WTC11 (cell line): ENCODE measurements at regions not wholly inside any gene's neighbourhood (a gene's known extent, or its start where the extent isn't known, plus 50 kb on each side); places are given as distances from the start of the nearest gene placed in this dataset.

Experiments used
- ATAC-seq: fragments of 200-7000 bp; cut with Tn5 transposase; 2 replicates; pipeline ENCODE4 v1.10.0; 2021; ENCODE audit warnings: mild to moderate bottlenecking, moderate library complexity
- CTCF ChIA-PET: fragments of 300-600 bp; sonication (Branson Sonifier 250); formaldehyde crosslinking; loops from one replicate; lab custom pipeline; 2021; ENCODE audit warnings: antibody characterized with exemption; lab: Charles Lee
- POLR2A ChIA-PET: fragments of 350-600 bp; sonication (Branson Sonifier 250); formaldehyde crosslinking; loops from one replicate; lab custom pipeline; 2021; ENCODE audit warnings: antibody characterized with exemption; lab: Charles Lee
- DNase-seq: peaks from one replicate; pipeline ENCODE4 v3.0.0; 2021; ENCODE audit warnings: low spot score
- H3K27ac Mint-ChIP-seq: 2 replicates; pipeline ENCODE4 v1.8.0; 2021; ENCODE audit warnings: mixed read lengths
- H3K27me3 Mint-ChIP-seq: 2 replicates; pipeline ENCODE4 v1.8.0; 2021; ENCODE audit warnings: low read depth, mild to moderate bottlenecking, moderate library complexity, mixed read lengths
- H3K36me3 Mint-ChIP-seq: 2 replicates; pipeline ENCODE4 v1.8.0; 2021; ENCODE audit warnings: mixed read lengths
- H3K4me1 Mint-ChIP-seq: 2 replicates; pipeline ENCODE4 v1.8.0; 2022; ENCODE audit warnings: mixed read lengths
- H3K4me3 Mint-ChIP-seq: 2 replicates; pipeline ENCODE4 v1.8.0; 2021; ENCODE audit warnings: mild to moderate bottlenecking, moderate library complexity, mixed read lengths
- H3K9me3 Mint-ChIP-seq: 2 replicates; pipeline ENCODE4 v1.8.0; 2021; ENCODE audit warnings: mixed read lengths
- CREB1 ChIP-seq: sonication (generic); formaldehyde crosslinking; IDR thresholded peaks from 2 replicates; pipeline ENCODE4 v1.8.0; 2023; ENCODE audit warnings: mild to moderate bottlenecking, missing genetic modification reagents
- ELF4 ChIP-seq: sonication (generic); formaldehyde crosslinking; IDR thresholded peaks from 2 replicates; pipeline ENCODE4 v1.8.1; 2022; ENCODE audit warnings: low read depth, mild to moderate bottlenecking, moderate library complexity, missing genetic modification reagents
- HMGA2 ChIP-seq: fragments of 250-450 bp; sonication (Bioruptor Pico); IDR thresholded peaks from 2 replicates; pipeline ENCODE4 v1.4.0; 2021; ENCODE audit warnings: mild to moderate bottlenecking, moderate library complexity
- MXD4 ChIP-seq: fragments of 250-450 bp; sonication (Bioruptor Pico); IDR thresholded peaks from 2 replicates; pipeline ENCODE4 v1.8.0; 2021; ENCODE audit warnings: mild to moderate bottlenecking, moderate library complexity, borderline replicate concordance
- RORB ChIP-seq: fragments of 250-450 bp; sonication (Bioruptor Pico); IDR thresholded peaks from 2 replicates; pipeline ENCODE4 v1.9.0; 2021; ENCODE audit warnings: mild to moderate bottlenecking
- SMAD3 ChIP-seq: sonication (generic); formaldehyde crosslinking; IDR thresholded peaks from 2 replicates; pipeline ENCODE4 v1.8.0; 2022; ENCODE audit warnings: missing genetic modification reagents, mild to moderate bottlenecking, borderline replicate concordance
- SP1 ChIP-seq: sonication (generic); formaldehyde crosslinking; conservative IDR thresholded peaks from 2 replicates; pipeline ENCODE4 v1.8.1; 2022; ENCODE audit warnings: missing genetic modification reagents
- TCF7 ChIP-seq: sonication (generic); formaldehyde crosslinking; IDR thresholded peaks from 2 replicates; pipeline ENCODE4 v1.8.0; 2022; ENCODE audit warnings: mild to moderate bottlenecking, low read depth, missing genetic modification reagents, moderate library complexity
- TEAD1 ChIP-seq: sonication (generic); formaldehyde crosslinking; IDR thresholded peaks from 2 replicates; pipeline ENCODE4 v1.8.0; 2022; ENCODE audit warnings: mild to moderate bottlenecking, missing genetic modification reagents
- ZBTB21 ChIP-seq: sonication (generic); formaldehyde crosslinking; IDR thresholded peaks from 2 replicates; pipeline ENCODE4 v1.8.1; 2023; ENCODE audit warnings: mild to moderate bottlenecking, missing genetic modification reagents, borderline replicate concordance
- ZNF121 ChIP-seq: sonication (generic); formaldehyde crosslinking; IDR thresholded peaks from 2 replicates; pipeline ENCODE4 v1.8.0; 2023; ENCODE audit warnings: missing genetic modification reagents
- ZNF232 ChIP-seq: sonication (generic); formaldehyde crosslinking; IDR thresholded peaks from 2 replicates; pipeline ENCODE4 v1.8.0; 2022; ENCODE audit warnings: mild to moderate bottlenecking, missing genetic modification reagents
- TF ChIP-seq, protein P1 (sequence below): sonication (generic); formaldehyde crosslinking; IDR thresholded peaks from 2 replicates; pipeline ENCODE4 v1.8.0; 2022; ENCODE audit warnings: mild to moderate bottlenecking, missing genetic modification reagents
- TF ChIP-seq, protein P2 (sequence below): sonication (generic); formaldehyde crosslinking; IDR thresholded peaks from 2 replicates; pipeline ENCODE4 v1.8.0; 2022; ENCODE audit warnings: mild to moderate bottlenecking, missing genetic modification reagents
- TF ChIP-seq, protein P3 (sequence below): sonication (generic); formaldehyde crosslinking; IDR thresholded peaks from 2 replicates; pipeline ENCODE4 v1.8.1; 2023; ENCODE audit warnings: mild to moderate bottlenecking, missing genetic modification reagents, moderate library complexity
- TF ChIP-seq, protein P4 (sequence below): sonication (generic); formaldehyde crosslinking; IDR thresholded peaks from 2 replicates; pipeline ENCODE4 v1.8.1; 2023; ENCODE audit warnings: mild to moderate bottlenecking, moderate library complexity, missing genetic modification reagents
- TF ChIP-seq, protein P5 (sequence below): fragments of 250-450 bp; sonication (Bioruptor Pico); conservative IDR thresholded peaks from 2 replicates; pipeline ENCODE4 v1.9.0; 2021; ENCODE audit warnings: mild to moderate bottlenecking
- TF ChIP-seq, protein P6 (sequence below): sonication (generic); formaldehyde crosslinking; IDR thresholded peaks from 2 replicates; pipeline ENCODE4 v1.8.0; 2023; ENCODE audit warnings: missing genetic modification reagents
- TF ChIP-seq, protein P7 (sequence below): sonication (generic); formaldehyde crosslinking; conservative IDR thresholded peaks from 2 replicates; pipeline ENCODE4 v1.8.1; 2023; ENCODE audit warnings: mild to moderate bottlenecking, low read depth, missing genetic modification reagents, moderate library complexity
- TF ChIP-seq, protein P8 (sequence below): sonication (generic); formaldehyde crosslinking; IDR thresholded peaks from 2 replicates; pipeline ENCODE4 v1.8.0; 2023; ENCODE audit warnings: mild to moderate bottlenecking, missing genetic modification reagents

DNA sequence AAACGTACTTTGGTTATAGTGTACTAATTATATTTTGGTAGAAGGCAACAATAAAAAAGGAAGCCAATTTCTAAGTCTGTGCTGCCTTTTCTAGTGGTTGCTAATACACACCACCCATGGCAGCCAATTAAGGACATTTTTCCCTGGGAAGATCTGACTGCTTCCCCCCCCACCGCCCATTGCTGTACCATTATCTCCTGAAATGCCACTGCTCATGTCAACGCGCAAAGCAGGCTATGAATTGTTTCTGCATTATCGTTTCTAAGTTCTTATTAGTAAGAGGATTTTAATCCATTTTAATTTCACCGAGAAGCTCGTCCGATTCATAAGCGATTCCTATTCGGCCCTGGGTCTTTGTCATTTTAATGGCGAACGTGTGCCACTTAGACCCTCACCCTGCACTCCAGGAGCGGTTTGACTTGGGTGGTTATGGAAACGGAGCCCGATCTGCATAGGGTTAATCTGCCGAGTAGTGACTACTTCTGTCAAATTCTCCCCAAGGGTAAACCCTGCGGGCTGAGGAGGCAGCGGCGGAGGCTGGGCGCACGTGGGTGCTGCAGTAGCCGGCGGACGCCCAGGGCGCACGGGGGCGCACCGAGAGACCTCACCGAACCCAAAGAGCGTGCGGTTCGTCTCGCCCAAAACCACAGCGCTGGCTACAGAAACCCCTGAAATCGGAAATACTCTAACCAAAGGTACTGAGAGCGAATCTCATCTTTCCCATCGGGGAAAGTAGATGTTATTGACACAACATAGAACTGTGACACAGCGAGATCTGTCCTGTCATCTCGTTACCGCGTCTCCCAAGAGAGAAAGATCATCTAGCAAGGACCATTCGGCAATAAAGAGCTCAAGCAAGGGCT is 55.8 kb upstream of the SHC3 start:
- Mint-ChIP-seq H3K4me1 (peaks cover 16% of the 10 kb centered on the region), H3K9me3 (peaks cover 14% of the 10 kb centered on the region), H3K36me3 (peaks cover 3% of the 10 kb centered on the region; the same call in 1 of the 2 replicates), H3K27ac (no peak overlapping the region), H3K4me3 (peak overlapping the region; percentile 74), H3K27me3 (peaks cover 24% of the 10 kb centered on the region)
- no peak for TF ChIP-seq RORB (CRISPR knock-in tag)
- TF ChIP-seq, protein P1, sequence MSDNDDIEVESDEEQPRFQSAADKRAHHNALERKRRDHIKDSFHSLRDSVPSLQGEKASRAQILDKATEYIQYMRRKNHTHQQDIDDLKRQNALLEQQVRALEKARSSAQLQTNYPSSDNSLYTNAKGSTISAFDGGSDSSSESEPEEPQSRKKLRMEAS, result peak; percentile 75; the same call in 1 of the 2 replicates
- TF ChIP-seq CREB1 (CRISPR knock-in tag), result no peak
- TF ChIP-seq, protein P2, sequence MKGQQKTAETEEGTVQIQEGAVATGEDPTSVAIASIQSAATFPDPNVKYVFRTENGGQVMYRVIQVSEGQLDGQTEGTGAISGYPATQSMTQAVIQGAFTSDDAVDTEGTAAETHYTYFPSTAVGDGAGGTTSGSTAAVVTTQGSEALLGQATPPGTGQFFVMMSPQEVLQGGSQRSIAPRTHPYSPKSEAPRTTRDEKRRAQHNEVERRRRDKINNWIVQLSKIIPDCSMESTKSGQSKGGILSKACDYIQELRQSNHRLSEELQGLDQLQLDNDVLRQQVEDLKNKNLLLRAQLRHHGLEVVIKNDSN, result peak; percentile 54; the same call in 1 of the 2 replicates
- TF ChIP-seq, protein P3, sequence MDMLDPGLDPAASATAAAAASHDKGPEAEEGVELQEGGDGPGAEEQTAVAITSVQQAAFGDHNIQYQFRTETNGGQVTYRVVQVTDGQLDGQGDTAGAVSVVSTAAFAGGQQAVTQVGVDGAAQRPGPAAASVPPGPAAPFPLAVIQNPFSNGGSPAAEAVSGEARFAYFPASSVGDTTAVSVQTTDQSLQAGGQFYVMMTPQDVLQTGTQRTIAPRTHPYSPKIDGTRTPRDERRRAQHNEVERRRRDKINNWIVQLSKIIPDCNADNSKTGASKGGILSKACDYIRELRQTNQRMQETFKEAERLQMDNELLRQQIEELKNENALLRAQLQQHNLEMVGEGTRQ (CRISPR knock-in tag), result peak; percentile 57; the same call in 1 of the 2 replicates
- TF ChIP-seq, protein P4, sequence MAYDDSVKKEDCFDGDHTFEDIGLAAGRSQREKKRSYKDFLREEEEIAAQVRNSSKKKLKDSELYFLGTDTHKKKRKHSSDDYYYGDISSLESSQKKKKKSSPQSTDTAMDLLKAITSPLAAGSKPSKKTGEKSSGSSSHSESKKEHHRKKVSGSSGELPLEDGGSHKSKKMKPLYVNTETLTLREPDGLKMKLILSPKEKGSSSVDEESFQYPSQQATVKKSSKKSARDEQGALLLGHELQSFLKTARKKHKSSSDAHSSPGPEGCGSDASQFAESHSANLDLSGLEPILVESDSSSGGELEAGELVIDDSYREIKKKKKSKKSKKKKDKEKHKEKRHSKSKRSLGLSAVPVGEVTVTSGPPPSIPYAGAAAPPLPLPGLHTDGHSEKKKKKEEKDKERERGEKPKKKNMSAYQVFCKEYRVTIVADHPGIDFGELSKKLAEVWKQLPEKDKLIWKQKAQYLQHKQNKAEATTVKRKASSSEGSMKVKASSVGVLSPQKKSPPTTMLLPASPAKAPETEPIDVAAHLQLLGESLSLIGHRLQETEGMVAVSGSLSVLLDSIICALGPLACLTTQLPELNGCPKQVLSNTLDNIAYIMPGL (CRISPR knock-in tag), result 0 out of 2 replicates have a peak, but pooled peaks have one; percentile 31
- no peak for TF ChIP-seq ZNF232 (CRISPR knock-in tag)
- TF ChIP-seq, protein P5, sequence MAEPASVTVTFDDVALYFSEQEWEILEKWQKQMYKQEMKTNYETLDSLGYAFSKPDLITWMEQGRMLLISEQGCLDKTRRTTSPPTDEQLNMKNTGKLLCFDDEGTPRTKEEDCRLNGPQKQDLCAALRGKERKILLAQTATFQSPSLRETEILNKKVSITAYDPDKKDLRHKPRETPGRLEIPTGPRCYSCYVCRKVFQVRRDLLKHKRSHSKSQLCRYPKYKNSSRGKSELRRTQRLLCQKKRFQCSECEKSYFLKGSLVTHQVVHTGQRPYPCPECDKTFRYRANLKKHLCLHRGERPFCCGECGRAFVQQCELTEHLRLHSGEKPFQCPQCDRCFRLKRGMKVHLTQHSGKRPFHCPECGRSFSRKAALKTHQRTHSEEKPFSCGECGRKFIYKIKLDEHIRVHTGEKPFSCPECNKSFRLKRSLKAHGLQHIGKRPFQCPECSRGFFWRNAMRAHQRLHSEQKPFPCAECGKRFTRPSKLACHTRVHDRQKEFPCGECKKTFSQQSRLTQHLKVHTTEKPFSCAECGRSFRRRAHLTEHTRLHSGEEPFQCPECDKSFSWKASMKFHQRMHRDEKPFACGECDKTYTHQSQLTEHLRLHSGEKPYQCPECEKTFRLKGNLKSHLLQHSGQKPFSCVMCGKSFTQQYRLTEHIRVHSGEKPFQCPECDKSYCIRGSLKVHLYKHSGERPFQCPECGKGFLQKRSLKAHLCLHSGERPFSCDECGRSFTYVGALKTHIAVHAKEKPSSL (CRISPR knock-in tag), result no peak
- no peak for TF ChIP-seq HMGA2
- peak; percentile 40; the same call in 1 of the 2 replicates for TF ChIP-seq ZBTB21 (CRISPR knock-in tag)
- ChIA-PET POLR2A (no interaction called here), CTCF (interaction anchor here (0.6 to 1.3 kb wide), 8 partner anchors 8 to 310 kb away, joined by 3 to 13 read pairs (median 3); no protein-coding TSS in a partner anchor)
- peak; percentile 92 for ATAC-seq
- DNase-seq, result peak; percentile 58

DNA sequence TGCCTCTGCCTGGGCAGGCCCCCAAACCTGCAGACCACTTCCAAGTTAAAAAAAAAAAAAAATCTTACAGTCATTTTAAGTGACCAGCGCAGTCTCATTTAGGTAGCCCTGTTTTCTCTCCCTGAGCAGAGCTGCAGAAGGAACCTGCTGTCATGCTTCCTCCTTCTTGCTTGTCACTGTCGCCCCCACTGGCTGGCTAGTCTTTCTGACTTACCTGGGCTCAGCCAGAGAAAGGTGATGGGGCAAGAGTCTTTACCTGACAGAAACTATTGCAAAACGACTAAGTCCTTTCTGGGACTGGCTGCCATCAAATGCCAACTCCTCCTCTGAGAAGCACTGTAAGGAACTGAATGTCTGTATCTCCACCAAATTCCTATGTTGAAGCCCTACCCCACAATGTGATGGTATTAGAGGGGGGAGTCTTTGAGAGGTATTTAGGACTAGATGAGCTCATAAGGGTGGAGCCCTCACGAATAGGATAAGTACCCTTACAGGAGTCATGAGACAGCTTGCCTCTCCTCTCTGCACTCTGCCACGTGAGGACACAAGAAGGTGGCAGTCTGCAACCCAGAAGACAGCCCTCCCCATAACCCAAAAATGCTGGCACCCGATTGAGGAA is 58.4 kb upstream of the SHC3 start:
- H3K4me3 Mint-ChIP-seq, result no peak overlapping the region
- H3K27ac Mint-ChIP-seq, result no peak overlapping the region
- no peaks in the 10 kb centered on the region for H3K36me3 Mint-ChIP-seq
- TF ChIP-seq TCF7 (CRISPR knock-in tag) (no peak), ZNF121 (CRISPR knock-in tag) (no peak), ELF4 (CRISPR knock-in tag) (no peak), SP1 (CRISPR knock-in tag) (no peak), SMAD3 (CRISPR knock-in tag) (no peak), TEAD1 (CRISPR knock-in tag) (no peak), MXD4 (CRISPR knock-in tag) (no peak)
- TF ChIP-seq, protein P6, sequence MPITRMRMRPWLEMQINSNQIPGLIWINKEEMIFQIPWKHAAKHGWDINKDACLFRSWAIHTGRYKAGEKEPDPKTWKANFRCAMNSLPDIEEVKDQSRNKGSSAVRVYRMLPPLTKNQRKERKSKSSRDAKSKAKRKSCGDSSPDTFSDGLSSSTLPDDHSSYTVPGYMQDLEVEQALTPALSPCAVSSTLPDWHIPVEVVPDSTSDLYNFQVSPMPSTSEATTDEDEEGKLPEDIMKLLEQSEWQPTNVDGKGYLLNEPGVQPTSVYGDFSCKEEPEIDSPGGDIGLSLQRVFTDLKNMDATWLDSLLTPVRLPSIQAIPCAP (CRISPR knock-in tag), result no peak
- TF ChIP-seq, protein P7, sequence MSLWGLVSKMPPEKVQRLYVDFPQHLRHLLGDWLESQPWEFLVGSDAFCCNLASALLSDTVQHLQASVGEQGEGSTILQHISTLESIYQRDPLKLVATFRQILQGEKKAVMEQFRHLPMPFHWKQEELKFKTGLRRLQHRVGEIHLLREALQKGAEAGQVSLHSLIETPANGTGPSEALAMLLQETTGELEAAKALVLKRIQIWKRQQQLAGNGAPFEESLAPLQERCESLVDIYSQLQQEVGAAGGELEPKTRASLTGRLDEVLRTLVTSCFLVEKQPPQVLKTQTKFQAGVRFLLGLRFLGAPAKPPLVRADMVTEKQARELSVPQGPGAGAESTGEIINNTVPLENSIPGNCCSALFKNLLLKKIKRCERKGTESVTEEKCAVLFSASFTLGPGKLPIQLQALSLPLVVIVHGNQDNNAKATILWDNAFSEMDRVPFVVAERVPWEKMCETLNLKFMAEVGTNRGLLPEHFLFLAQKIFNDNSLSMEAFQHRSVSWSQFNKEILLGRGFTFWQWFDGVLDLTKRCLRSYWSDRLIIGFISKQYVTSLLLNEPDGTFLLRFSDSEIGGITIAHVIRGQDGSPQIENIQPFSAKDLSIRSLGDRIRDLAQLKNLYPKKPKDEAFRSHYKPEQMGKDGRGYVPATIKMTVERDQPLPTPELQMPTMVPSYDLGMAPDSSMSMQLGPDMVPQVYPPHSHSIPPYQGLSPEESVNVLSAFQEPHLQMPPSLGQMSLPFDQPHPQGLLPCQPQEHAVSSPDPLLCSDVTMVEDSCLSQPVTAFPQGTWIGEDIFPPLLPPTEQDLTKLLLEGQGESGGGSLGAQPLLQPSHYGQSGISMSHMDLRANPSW (CRISPR knock-in tag), result no peak
- TF ChIP-seq, protein P8, sequence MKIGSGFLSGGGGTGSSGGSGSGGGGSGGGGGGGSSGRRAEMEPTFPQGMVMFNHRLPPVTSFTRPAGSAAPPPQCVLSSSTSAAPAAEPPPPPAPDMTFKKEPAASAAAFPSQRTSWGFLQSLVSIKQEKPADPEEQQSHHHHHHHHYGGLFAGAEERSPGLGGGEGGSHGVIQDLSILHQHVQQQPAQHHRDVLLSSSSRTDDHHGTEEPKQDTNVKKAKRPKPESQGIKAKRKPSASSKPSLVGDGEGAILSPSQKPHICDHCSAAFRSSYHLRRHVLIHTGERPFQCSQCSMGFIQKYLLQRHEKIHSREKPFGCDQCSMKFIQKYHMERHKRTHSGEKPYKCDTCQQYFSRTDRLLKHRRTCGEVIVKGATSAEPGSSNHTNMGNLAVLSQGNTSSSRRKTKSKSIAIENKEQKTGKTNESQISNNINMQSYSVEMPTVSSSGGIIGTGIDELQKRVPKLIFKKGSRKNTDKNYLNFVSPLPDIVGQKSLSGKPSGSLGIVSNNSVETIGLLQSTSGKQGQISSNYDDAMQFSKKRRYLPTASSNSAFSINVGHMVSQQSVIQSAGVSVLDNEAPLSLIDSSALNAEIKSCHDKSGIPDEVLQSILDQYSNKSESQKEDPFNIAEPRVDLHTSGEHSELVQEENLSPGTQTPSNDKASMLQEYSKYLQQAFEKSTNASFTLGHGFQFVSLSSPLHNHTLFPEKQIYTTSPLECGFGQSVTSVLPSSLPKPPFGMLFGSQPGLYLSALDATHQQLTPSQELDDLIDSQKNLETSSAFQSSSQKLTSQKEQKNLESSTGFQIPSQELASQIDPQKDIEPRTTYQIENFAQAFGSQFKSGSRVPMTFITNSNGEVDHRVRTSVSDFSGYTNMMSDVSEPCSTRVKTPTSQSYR (CRISPR knock-in tag), result no peak
- ChIA-PET CTCF (interaction anchor here (0.7 to 1.1 kb wide), 3 partner anchors 42 to 228 kb away, joined by 3 to 4 read pairs (median 3); no protein-coding TSS in a partner anchor), POLR2A (no interaction called here)
- H3K27me3 Mint-ChIP-seq, result peaks cover 24% of the 10 kb centered on the region
- peaks cover 1% of the 10 kb centered on the region; the same call in 1 of the 2 replicates for H3K9me3 Mint-ChIP-seq
- DNase-seq, result peak; percentile 45
- ATAC-seq, result peak; percentile 78
- H3K4me1 Mint-ChIP-seq, result peaks cover 16% of the 10 kb centered on the region
